Stimulated activated effector memory CD8-positive, alpha-beta T cell treated with anti-CD3 and anti-CD28 coated beads, Interleukin-12 subunit alpha, Interleukin-12 subunit beta, amount 100 ng/mL, for 72 hours (primary cell): ENCODE measurements at regions not wholly inside any gene's neighbourhood (a gene's known extent, or its start where the extent isn't known, plus 50 kb on each side); places are given as distances from the start of the nearest gene placed in this dataset.
"Not testable (repeated sequence)": the region's sequence is repeated elsewhere in the genome, so short reads cannot be mapped to it uniquely, and the experiment has no call there.

ENCODE experiments used
- ATAC-seq: fragments of 150-1000 bp; cut with Tn5 transposase; 2 replicates; pipeline ENCODE4 v1.10.0; 2021
- DNase-seq, 2 donors: peaks; one replicate each; pipeline ENCODE4 v3.0.0; 2021 to 2022; ENCODE audit warnings: low spot score in 2 of 2
- H3K27ac Mint-ChIP-seq: one replicate; pipeline ENCODE4 v1.8.0; 2022; ENCODE audit warnings: mild to moderate bottlenecking, mixed read lengths
- H3K36me3 Mint-ChIP-seq: one replicate; pipeline ENCODE4 v1.8.0; 2022; ENCODE audit warnings: mild to moderate bottlenecking, mixed read lengths
- H3K4me1 Mint-ChIP-seq: one replicate; pipeline ENCODE4 v1.8.0; 2022; ENCODE audit warnings: mixed read lengths
- H3K4me3 Mint-ChIP-seq: one replicate; pipeline ENCODE4 v1.8.0; 2022; ENCODE audit warnings: mild to moderate bottlenecking, mixed read lengths
- H3K9me3 Mint-ChIP-seq: one replicate; pipeline ENCODE4 v1.8.0; 2022; ENCODE audit warnings: mixed read lengths

- Mint-ChIP-seq H3K27ac (no peak overlapping the region), H3K36me3 (peaks cover 6% of the 10 kb centered on the region), H3K9me3 (no peaks in the 10 kb centered on the region), H3K4me3 (no peak overlapping the region), H3K4me1 (peaks cover 35% of the 10 kb centered on the region)
- DNase-seq (no peak), ATAC-seq (peak; percentile 68)
These were observed 155.9 kb upstream of the KLF12 start for GRCh38 chr13:74289861-74290773.

GRCh38 chr13:74289107-74289506 is 154.9 kb upstream of the KLF12 start:
- DNase-seq (no peak), ATAC-seq (no peak)
- no peak overlapping the region for H3K4me3 Mint-ChIP-seq
- H3K27ac Mint-ChIP-seq = no peak overlapping the region
- peaks cover 6% of the 10 kb centered on the region for H3K36me3 Mint-ChIP-seq
- H3K9me3 Mint-ChIP-seq = no peaks in the 10 kb centered on the region
- H3K4me1 Mint-ChIP-seq = peaks cover 35% of the 10 kb centered on the region

- H3K9me3 Mint-ChIP-seq = no peaks in the 10 kb centered on the region
- H3K4me3 Mint-ChIP-seq = peak overlapping the region; percentile 46
- H3K4me1 Mint-ChIP-seq = peaks cover 35% of the 10 kb centered on the region
- peak overlapping the region; percentile 46 for H3K27ac Mint-ChIP-seq
- ATAC-seq (no peak), DNase-seq (no peak)
- H3K36me3 Mint-ChIP-seq = peaks cover 6% of the 10 kb centered on the region
These were observed 154.2 kb upstream of the KLF12 start for GRCh38 chr13:74288361-74288911.

- H3K27ac Mint-ChIP-seq = peak overlapping the region; percentile 46
- H3K4me1 Mint-ChIP-seq = peaks cover 35% of the 10 kb centered on the region
- DNase-seq (peak; percentile 11 to 67), ATAC-seq (peak; percentile 66)
- H3K9me3 Mint-ChIP-seq = no peaks in the 10 kb centered on the region
- H3K4me3 Mint-ChIP-seq = peak overlapping the region; percentile 46
- H3K36me3 Mint-ChIP-seq = peaks cover 6% of the 10 kb centered on the region
These were observed 153.5 kb upstream of the KLF12 start for GRCh38 chr13:74287724-74288169.

- ATAC-seq (peak; percentile 72), DNase-seq (no peak)
- Mint-ChIP-seq H3K27ac (no peak overlapping the region), H3K9me3 (no peaks in the 10 kb centered on the region), H3K4me1 (peaks cover 13% of the 10 kb centered on the region), H3K4me3 (no peak overlapping the region), H3K36me3 (no peaks in the 10 kb centered on the region)
These were observed 146.7 kb upstream of the KLF12 start for GRCh38 chr13:74280795-74281490.

GRCh38 chr13:74280093-74280794 is 146.0 kb upstream of the KLF12 start:
- Mint-ChIP-seq H3K9me3 (no peaks in the 10 kb centered on the region), H3K4me1 (peaks cover 9% of the 10 kb centered on the region), H3K36me3 (no peaks in the 10 kb centered on the region), H3K4me3 (no peak overlapping the region), H3K27ac (no peak overlapping the region)
- ATAC-seq (peak; percentile 76), DNase-seq (no peak)

- no peak for ATAC-seq
- no peaks in the 10 kb centered on the region for H3K9me3 Mint-ChIP-seq
- no peak overlapping the region for H3K4me3 Mint-ChIP-seq
- H3K36me3 Mint-ChIP-seq = no peaks in the 10 kb centered on the region
- no peak overlapping the region for H3K27ac Mint-ChIP-seq
- H3K4me1 Mint-ChIP-seq = peaks cover 9% of the 10 kb centered on the region
- DNase-seq = no peak
These were observed 144.7 kb upstream of the KLF12 start for GRCh38 chr13:74278901-74279300.

- DNase-seq = no peak
- Mint-ChIP-seq H3K4me3 (no peak overlapping the region), H3K9me3 (no peaks in the 10 kb centered on the region), H3K4me1 (peaks cover 18% of the 10 kb centered on the region), H3K36me3 (no peaks in the 10 kb centered on the region), H3K27ac (no peak overlapping the region)
- no peak for ATAC-seq
These were observed 140.7 kb upstream of the KLF12 start for GRCh38 chr13:74274916-74275315.

GRCh38 chr13:74273581-74273980 is 139.4 kb upstream of the KLF12 start:
- DNase-seq (no peak), ATAC-seq (no peak)
- Mint-ChIP-seq H3K9me3 (no peaks in the 10 kb centered on the region), H3K36me3 (no peaks in the 10 kb centered on the region), H3K4me1 (peaks cover 18% of the 10 kb centered on the region), H3K27ac (no peak overlapping the region), H3K4me3 (no peak overlapping the region)

- DNase-seq (no peak), ATAC-seq (no peak)
- no peaks in the 10 kb centered on the region for H3K36me3 Mint-ChIP-seq
- no peak overlapping the region for H3K27ac Mint-ChIP-seq
- peaks cover 18% of the 10 kb centered on the region for H3K4me1 Mint-ChIP-seq
- H3K4me3 Mint-ChIP-seq = no peak overlapping the region
- no peaks in the 10 kb centered on the region for H3K9me3 Mint-ChIP-seq
These were observed 138.6 kb upstream of the KLF12 start for GRCh38 chr13:74272826-74273225.

- Mint-ChIP-seq H3K4me1 (peaks cover 9% of the 10 kb centered on the region), H3K27ac (no peak overlapping the region), H3K9me3 (peaks cover 7% of the 10 kb centered on the region), H3K4me3 (no peak overlapping the region), H3K36me3 (no peaks in the 10 kb centered on the region)
- DNase-seq (no peak), ATAC-seq (peak; percentile 85)
These were observed 135.8 kb upstream of the KLF12 start for GRCh38 chr13:74270018-74270417.

- Mint-ChIP-seq H3K4me3 (no peak overlapping the region), H3K4me1 (no peaks in the 10 kb centered on the region), H3K27ac (no peak overlapping the region), H3K36me3 (no peaks in the 10 kb centered on the region), H3K9me3 (peaks cover 7% of the 10 kb centered on the region)
- no peak for DNase-seq
- ATAC-seq = no peak
These were observed 132.7 kb upstream of the KLF12 start for GRCh38 chr13:74266861-74267260.

GRCh38 chr13:74266309-74266708 is 132.1 kb upstream of the KLF12 start:
- DNase-seq = no peak
- no peaks in the 10 kb centered on the region for H3K36me3 Mint-ChIP-seq

GRCh38 chr13:74264333-74264732 is 130.1 kb upstream of the KLF12 start:
- Mint-ChIP-seq H3K9me3 (peaks cover 7% of the 10 kb centered on the region), H3K36me3 (no peaks in the 10 kb centered on the region), H3K4me3 (no peak overlapping the region), H3K27ac (no peak overlapping the region), H3K4me1 (peaks cover 7% of the 10 kb centered on the region)
- ATAC-seq (no peak), DNase-seq (no peak)

More at GRCh38 chr13:74266309-74266708, 132.1 kb upstream of the KLF12 start:
- peaks cover 7% of the 10 kb centered on the region for H3K9me3 Mint-ChIP-seq
- no peak overlapping the region for H3K4me3 Mint-ChIP-seq
- H3K4me1 Mint-ChIP-seq = no peaks in the 10 kb centered on the region
- no peak for ATAC-seq
- H3K27ac Mint-ChIP-seq = no peak overlapping the region

GRCh38 chr13:74260420-74260819 is 126.2 kb upstream of the KLF12 start:
- H3K4me3 Mint-ChIP-seq, ATAC-seq, H3K36me3 Mint-ChIP-seq, H3K9me3 Mint-ChIP-seq, DNase-seq, H3K27ac Mint-ChIP-seq: not testable (repeated sequence)
- H3K4me1 Mint-ChIP-seq = peaks cover 30% of the 10 kb centered on the region
